Esophagus (tissue), 2 donors: ENCODE measurements at regions not wholly inside any gene's neighbourhood (a gene's known extent, or its start where the extent isn't known, plus 50 kb on each side); places are given as distances from the start of the nearest gene placed in this dataset.

Source experiments
- H3K27ac ChIP-seq, 2 donors: one replicate each; pipeline ENCODE4 v1.5.1; 2013; ENCODE audit warnings: low read depth in 2 of 2, mild to moderate bottlenecking in 2 of 2, inconsistent platforms in 1 of 2, low read length in 1 of 2, moderate library complexity in 1 of 2
- H3K27me3 ChIP-seq, 2 donors: one replicate each; pipeline ENCODE4 v1.6.1; 2013; ENCODE audit warnings: low read length in 2 of 2, control low read depth in 1 of 2, mild to moderate bottlenecking in 1 of 2; ENCODE audit not compliant: insufficient read depth in 2 of 2, control insufficient read depth in 1 of 2
- H3K36me3 ChIP-seq, 2 donors: one replicate each; pipeline ENCODE4 v1.6.1; 2013; ENCODE audit warnings: low read length in 1 of 2; ENCODE audit not compliant: control insufficient read depth in 2 of 2, insufficient read depth in 2 of 2
- H3K4me1 ChIP-seq, 2 donors: one replicate each; pipeline ENCODE4 v1.6.1; 2013; ENCODE audit warnings: low read length in 1 of 2; ENCODE audit not compliant: control insufficient read depth in 2 of 2, insufficient read depth in 2 of 2
- H3K4me3 ChIP-seq, 2 donors: one replicate each; pipeline ENCODE4 v1.5.1; 2013; ENCODE audit warnings: low read length in 2 of 2, mild to moderate bottlenecking in 2 of 2, low read depth in 1 of 2, moderate library complexity in 1 of 2
- H3K9me3 ChIP-seq, 2 donors: one replicate each; pipeline ENCODE4 v1.6.1; 2013; ENCODE audit warnings: mild to moderate bottlenecking in 2 of 2, low read depth in 1 of 2, low read length in 1 of 2, moderate library complexity in 1 of 2; ENCODE audit not compliant: control insufficient read depth in 2 of 2, insufficient read depth in 1 of 2
- WGBS, 2 donors: extraction: QIAGEN DNeasy Blood & Tissue Kit; methylation state at CpG; one replicate each; pipeline ENCODE4 v1.1.7; 2013; 5-methylcytosine and 5-hydroxymethylcytosine counted together
- donor health status: healthy with polysubstance abuse.
- donor health status: Bipolar disorder and iron deficiency.

- no peaks in the 10 kb centered on the region for H3K9me3 ChIP-seq
- H3K4me1 ChIP-seq = no peaks in the 10 kb centered on the region
- WGBS, 2 donors = 74 to 76% methylated on average over 5 of the region's 5 CpGs
- H3K27me3 ChIP-seq = no peaks in the 10 kb centered on the region
- no peak overlapping the region for H3K4me3 ChIP-seq
- H3K27ac ChIP-seq = no peak overlapping the region
- no peaks in the 10 kb centered on the region for H3K36me3 ChIP-seq
These were observed 368.8 kb upstream of the SASH1 start for GRCh38 chr6:147973806-147974205.

GRCh38 chr6:147974376-147974775 is 368.3 kb upstream of the SASH1 start:
- Histone ChIP-seq H3K9me3 (no peaks in the 10 kb centered on the region), H3K27ac (no peak overlapping the region), H3K27me3 (no peaks in the 10 kb centered on the region), H3K4me1 (no peaks in the 10 kb centered on the region), H3K36me3 (no peaks in the 10 kb centered on the region), H3K4me3 (no peak overlapping the region)
- WGBS, 2 donors = 53 to 57% methylated on average over 4 of the region's 4 CpGs

GRCh38 chr6:147977851-147978465 is 364.7 kb upstream of the SASH1 start:
- no peak overlapping the region for H3K27ac ChIP-seq
- H3K4me3 ChIP-seq = no peak overlapping the region
- H3K36me3 ChIP-seq = no peaks in the 10 kb centered on the region
- H3K4me1 ChIP-seq = no peaks in the 10 kb centered on the region
- 85 to 86% methylated on average over 5 of the region's 5 CpGs for WGBS, 2 donors
- H3K27me3 ChIP-seq = no peaks in the 10 kb centered on the region
- no peaks in the 10 kb centered on the region for H3K9me3 ChIP-seq

GRCh38 chr6:147979966-147980365 is 362.7 kb upstream of the SASH1 start:
- no peaks in the 10 kb centered on the region for H3K27me3 ChIP-seq
- WGBS, 2 donors = 86 to 90% methylated on average over 2 of the region's 2 CpGs
- H3K4me1 ChIP-seq = no peaks in the 10 kb centered on the region
- H3K4me3 ChIP-seq = no peak overlapping the region
- H3K9me3 ChIP-seq = no peaks in the 10 kb centered on the region
- H3K27ac ChIP-seq = no peak overlapping the region
- H3K36me3 ChIP-seq = no peaks in the 10 kb centered on the region

GRCh38 chr6:147983581-147984366 is 358.9 kb upstream of the SASH1 start:
- Histone ChIP-seq H3K4me3 (no peak overlapping the region), H3K27me3 (no peaks in the 10 kb centered on the region), H3K36me3 (no peaks in the 10 kb centered on the region), H3K9me3 (no peaks in the 10 kb centered on the region), H3K27ac (no peak overlapping the region), H3K4me1 (no peaks in the 10 kb centered on the region)
- WGBS, 2 donors = 51 to 54% methylated on average over 6 of the region's 6 CpGs

- H3K27ac ChIP-seq = no peak overlapping the region
- no peak overlapping the region for H3K4me3 ChIP-seq
- H3K9me3 ChIP-seq = no peaks in the 10 kb centered on the region
- no peaks in the 10 kb centered on the region for H3K27me3 ChIP-seq
- WGBS, 2 donors = 65 to 68% methylated on average over 3 of the region's 3 CpGs
- no peaks in the 10 kb centered on the region for H3K36me3 ChIP-seq
- H3K4me1 ChIP-seq = no peaks in the 10 kb centered on the region
These were observed 355.8 kb upstream of the SASH1 start for GRCh38 chr6:147986846-147987245.

- no peaks in the 10 kb centered on the region for H3K4me1 ChIP-seq
- H3K27ac ChIP-seq = no peak overlapping the region
- H3K9me3 ChIP-seq = no peaks in the 10 kb centered on the region
- 77 to 97% methylated on average over 2 of the region's 2 CpGs for WGBS, 2 donors
- H3K36me3 ChIP-seq = no peaks in the 10 kb centered on the region
- H3K27me3 ChIP-seq = no peaks in the 10 kb centered on the region
- H3K4me3 ChIP-seq = no peak overlapping the region
These were observed 352.5 kb upstream of the SASH1 start for GRCh38 chr6:147990159-147990558.

- no peak overlapping the region for H3K4me3 ChIP-seq
- no peaks in the 10 kb centered on the region for H3K4me1 ChIP-seq
- 87 to 90% methylated on average over 3 of the region's 3 CpGs for WGBS, 2 donors
- H3K27me3 ChIP-seq = no peaks in the 10 kb centered on the region
- no peak overlapping the region for H3K27ac ChIP-seq
- H3K9me3 ChIP-seq = no peaks in the 10 kb centered on the region
- no peaks in the 10 kb centered on the region for H3K36me3 ChIP-seq
These were observed 350.7 kb upstream of the SASH1 start for GRCh38 chr6:147991961-147992360.

GRCh38 chr6:147999001-147999540 is 343.6 kb upstream of the SASH1 start:
- H3K36me3 ChIP-seq = no peaks in the 10 kb centered on the region
- no peak overlapping the region for H3K27ac ChIP-seq
- H3K9me3 ChIP-seq = no peaks in the 10 kb centered on the region
- H3K4me3 ChIP-seq = no peak overlapping the region
- no peaks in the 10 kb centered on the region for H3K4me1 ChIP-seq
- no peaks in the 10 kb centered on the region for H3K27me3 ChIP-seq
